HG03060 (cell line): ENCODE measurements at regions not wholly inside any gene's neighbourhood (a gene's known extent, or its start where the extent isn't known, plus 50 kb on each side); places are given as distances from the start of the nearest gene placed in this dataset.
"Not testable (repeated sequence)": the region's sequence is repeated elsewhere in the genome, so short reads cannot be mapped to it uniquely, and the experiment has no call there.

Experiments
- ATAC-seq: cut with Tn5 transposase; IDR thresholded peaks from one replicate; pipeline ENCODE4 v1.9.1; 2021; ENCODE audit warnings: low read depth, moderate number of reproducible peaks; ENCODE audit not compliant: unreplicated experiment

DNA sequence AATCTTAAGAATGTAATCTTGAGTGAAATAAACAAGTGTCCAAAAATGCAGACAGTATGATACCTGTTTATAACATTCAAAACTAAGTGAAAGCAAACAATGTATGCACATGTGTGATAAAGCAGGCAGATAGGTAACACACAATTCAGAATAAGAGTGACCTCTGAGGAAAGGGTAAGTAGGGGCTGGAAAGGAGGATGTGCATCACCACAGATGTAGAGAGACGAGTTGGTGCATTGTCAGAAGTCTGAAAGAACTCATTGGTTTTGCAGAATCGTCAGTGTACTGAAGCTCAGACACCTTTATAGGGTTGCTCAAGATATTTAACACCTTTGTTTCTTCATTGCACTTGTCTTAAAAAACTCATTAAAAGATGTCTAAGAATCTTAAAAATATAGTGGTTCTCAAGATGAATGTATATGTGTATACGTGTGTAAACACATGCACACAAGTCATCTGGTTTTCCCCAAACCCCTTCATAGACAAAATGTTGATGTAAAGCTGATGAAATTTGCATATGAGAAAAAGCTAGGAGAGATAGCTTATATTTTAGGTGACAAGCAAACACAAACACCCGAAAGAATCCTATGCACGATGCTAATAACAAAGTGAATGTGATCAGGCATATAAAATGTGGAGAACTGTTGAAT, 197.6 kb upstream of the MEF2C start:
- ATAC-seq, result no peak

DNA sequence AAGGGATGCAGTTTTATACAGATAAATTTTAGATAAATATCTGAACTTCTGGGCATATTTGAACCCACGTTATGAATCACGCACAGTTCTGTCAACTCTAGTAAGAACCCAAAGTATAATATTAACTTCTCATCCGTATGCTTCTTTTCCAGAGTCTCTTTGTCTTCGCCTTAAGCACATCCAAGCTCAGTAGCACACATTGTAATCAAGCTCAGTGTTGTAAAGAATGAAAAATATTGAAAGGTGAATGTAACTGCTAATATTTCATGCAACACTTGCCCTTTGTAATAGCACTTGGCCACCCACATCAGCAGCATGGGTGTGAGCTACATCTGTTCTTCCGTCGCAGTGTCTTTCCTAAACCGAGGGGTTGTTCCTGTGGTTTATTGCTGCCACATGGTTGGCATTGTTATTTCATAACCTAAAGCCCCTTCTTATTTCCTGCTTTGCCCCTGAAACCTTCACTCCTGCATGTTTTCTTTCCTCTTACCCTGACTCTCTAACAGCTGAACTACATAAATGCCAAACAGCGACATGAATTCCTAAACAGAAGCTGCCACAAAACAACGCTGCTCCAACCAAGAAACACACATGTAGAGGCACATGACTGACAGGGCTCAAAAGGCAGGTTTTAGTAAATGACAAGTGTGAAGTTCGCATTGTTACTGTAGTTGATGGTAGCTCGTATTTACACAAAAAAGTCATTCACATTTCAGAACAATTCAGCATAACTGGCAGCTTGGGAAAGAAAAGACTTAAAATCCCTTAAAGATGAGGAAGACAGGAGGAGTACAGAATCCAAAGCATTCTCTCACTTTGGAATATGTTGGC, 190.1 kb upstream of the MEF2C start:
- no peak for ATAC-seq

DNA sequence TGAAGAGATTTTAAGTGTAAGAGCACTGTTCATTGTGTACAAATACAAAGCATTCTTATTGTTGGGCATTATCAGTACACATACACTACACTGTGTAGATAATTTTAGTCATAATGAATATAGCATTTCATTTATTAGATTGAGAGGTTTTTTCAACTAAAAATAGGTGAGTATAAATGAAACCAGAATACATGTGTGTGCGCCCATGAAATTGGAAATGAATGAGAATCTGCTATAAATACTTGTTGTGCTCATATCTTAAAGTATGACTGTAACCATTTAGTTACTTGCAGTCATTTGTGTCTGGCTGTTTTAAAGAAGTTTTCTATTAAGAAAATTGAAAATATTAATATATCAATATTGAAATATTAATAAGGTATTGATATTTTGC, 189.0 kb upstream of the MEF2C start:
- ATAC-seq, result peak; percentile 39

DNA sequence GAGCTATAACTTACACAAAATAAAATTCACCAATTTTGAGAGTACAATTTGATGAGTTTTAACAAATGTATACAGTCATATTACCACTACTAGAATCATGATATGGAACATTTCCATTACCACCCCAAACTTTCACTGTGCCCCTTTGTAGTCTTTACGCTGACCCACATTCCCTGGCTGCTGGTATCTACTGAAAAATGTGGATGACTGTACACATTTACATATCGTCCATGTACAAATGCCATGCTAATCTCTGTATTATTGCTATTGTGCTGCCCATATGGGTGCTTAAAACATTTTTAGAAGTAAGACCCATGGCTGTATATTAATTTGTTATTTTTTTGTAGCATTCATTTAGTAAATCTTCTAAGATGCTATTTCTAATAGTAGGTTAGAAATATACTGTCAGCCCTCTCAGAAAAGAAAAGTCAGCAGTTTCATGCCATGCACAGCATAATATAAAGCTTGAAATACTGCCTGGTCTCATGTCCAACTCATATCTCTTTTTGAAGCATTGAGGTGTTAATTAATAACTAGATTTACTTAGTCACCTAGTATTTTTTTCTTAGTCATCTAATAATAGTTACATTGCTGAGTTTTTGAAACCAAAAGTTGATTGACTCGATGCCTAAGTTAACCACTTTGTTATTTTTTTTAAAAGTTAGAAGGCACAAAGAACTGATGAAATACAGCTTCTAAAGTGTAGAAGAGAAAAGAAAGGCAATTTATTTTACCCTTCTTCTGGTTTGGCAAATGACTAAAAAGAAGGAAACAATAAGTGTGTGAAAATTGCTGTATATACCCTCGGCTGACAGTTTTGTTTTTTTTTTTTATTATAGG, 188.3 kb upstream of the MEF2C start:
- ATAC-seq, result peak; percentile 66

DNA sequence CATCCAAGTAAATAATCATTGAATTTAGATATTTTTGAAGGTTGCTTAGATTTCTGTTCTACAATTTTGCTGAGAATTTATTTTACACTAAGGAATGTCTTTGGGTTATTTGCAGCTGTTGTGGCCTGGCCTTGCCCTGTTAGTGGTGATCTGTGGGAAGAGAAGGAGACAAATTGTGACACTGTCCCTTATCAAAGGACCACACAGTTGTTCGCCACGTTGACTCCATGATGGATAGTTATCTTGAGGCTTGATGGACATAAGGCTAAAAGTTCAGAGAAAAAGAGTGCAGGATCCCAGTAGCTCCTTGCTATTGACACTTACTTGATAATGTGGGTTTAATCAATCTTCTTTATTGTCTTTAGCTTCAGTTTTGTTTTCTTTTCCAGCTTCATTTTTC, 186.6 kb upstream of the MEF2C start:
- ATAC-seq, result no peak

DNA sequence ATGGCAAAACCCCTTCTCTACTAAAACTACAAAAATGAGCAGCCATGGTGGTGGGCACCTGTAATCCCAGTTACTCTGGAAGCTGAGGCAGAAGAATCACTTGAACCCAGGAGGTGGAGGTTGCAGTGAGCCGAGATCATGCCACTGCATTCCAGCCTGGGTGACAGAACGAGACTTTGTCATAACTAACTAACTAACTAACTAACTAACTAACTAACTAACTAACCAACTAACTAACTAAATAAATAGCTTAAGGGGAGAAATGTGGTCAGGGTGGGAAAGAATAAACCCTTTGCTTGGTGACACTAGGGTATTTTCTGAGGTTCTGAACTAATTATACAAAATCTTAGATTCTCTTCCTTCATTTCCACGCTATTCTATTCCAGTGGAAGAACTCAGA, 184.4 kb upstream of the MEF2C start:
- no peak for ATAC-seq

DNA sequence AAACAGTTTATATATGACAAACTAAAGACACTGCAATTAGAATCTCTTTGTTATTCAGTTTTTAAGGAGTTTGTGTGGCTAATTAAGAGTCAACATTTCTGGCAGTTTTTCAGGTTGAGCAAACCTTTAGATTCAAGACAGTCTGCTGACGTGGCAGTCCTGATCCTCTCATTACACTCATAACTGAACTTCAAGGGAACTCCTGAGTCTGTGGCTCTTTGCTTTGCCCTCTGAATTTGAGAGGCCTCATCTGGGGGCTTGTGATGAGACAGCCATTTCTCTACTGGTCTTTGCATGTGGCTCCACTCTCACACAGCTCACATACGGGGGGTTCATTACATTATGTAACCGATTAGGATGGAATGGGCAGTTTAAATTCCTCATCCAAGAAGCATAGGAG, 182.9 kb upstream of the MEF2C start:
- ATAC-seq, result no peak

DNA sequence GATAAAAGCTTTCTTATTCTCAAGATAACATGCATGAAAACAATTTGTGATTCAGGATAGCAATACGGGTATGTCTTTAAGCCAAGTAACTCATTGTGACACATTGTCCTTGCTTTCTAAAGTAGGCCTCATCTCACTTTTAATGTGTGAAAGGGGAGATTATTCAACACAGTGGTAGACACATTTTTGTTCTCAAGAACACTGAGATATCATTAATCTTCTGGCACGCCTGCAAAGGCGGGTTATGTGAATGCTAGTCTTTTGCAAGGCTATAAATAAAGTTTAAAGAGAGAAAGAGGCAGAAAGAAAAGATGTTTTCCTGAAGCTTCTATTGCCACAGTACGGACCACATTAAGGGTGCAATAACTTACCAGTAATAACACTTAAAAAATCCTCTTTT, 181.8 kb upstream of the MEF2C start:
- ATAC-seq, result no peak

DNA sequence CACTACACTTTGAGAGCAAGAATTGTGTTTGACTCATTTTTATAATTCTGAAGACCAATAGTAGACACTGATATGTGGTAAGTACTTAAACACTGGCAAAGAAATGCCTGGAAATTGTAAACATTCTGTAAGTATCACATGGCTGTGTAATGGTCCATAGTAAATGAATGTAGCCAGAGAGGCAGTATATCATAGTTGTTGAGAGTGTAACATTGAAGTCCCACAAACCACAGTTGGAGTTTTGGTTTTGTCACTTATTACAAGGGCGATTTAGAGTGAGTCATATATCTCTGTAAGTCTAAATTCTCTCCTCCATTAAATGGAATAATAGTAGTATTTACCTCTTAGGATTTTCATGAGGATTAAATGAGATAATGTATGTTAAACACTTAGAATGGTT, 181.1 kb upstream of the MEF2C start:
- ATAC-seq, result no peak

DNA sequence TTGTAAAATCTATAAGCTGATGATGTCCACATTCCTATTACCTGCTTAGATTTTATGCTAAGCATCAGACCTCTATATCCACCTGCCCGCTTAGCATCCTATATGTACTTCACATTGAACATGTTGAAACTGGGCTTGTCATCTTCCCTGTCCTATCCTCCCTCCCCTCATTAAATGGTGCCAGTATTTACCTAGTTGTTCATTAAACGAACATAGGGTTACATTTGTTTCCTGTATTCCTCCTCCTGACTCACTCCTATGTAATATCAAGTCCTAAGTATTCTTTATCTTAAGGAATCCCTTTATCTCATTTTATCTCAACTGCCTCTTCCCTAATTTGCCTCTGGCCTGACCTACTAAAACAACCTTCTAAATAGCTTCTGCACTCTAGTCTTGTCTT, 177.8 kb upstream of the MEF2C start:
- no peak for ATAC-seq

DNA sequence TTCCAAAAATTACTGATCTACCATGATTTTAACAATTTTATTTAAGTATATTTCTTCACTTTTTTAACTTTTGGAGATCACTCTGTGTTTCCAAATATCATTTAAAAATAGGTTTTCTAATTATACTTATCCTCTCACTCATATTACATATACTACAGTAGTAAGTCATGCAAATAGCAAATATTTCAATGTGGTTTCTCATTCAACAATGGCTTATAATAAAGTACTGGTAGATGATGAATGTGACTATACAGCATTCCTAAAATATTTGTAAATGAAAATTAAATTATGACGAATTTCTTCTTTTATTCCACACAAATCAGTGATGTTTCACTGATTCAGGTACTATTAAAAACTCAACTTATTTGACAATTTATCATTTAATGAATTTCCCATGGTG, 176.3 kb upstream of the MEF2C start:
- ATAC-seq, result no peak

DNA sequence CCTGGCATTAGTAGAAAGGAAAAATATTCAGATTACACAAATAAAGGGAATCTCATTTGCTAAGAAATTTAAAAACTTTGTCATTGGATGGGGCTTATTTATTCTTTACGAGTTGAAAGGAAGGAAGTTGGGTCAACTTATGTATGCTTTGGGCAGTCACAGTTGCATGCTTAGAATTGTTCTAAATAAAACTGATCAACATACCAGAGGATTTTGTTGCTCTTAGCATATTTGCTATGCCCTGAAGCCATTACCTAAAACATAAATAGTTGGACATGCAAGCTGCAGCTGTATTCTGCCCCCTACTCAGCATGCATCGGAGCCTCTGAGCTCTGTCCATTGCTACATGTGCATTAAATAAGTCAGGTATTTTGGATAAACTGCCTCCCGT, 172.7 kb upstream of the MEF2C start:
- ATAC-seq, result no peak

DNA sequence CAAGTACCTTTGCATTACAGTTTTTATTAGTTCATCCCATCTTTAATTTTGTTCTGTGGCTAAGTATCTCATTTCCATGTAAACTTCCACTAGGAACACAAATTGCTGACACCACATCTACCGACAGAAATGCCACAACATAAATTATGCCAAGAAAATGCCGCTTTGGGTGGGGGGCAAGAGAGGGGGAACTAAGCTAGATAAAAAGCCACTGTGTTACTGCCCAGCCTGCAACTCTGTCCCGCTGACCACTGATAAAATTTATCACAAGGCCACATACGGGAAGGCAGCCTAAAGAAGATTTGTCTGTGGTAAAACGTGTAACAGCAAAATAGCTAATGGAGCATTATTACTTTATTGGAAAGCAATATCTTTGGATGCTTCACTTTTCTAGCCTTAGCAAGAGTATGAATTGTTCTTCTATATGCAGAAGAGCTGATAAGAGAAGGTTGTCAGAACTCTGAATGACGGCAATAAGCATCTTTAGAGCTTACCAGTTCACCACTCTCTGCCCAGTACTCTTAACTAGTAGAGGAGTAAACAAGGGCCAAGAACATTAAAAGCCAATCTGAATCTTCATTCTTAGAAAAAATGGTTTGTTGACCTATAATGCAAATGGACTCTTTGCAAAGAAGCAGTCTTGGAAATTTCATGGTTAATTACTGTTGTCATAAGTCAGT, 172.2 kb upstream of the MEF2C start:
- no peak for ATAC-seq

DNA sequence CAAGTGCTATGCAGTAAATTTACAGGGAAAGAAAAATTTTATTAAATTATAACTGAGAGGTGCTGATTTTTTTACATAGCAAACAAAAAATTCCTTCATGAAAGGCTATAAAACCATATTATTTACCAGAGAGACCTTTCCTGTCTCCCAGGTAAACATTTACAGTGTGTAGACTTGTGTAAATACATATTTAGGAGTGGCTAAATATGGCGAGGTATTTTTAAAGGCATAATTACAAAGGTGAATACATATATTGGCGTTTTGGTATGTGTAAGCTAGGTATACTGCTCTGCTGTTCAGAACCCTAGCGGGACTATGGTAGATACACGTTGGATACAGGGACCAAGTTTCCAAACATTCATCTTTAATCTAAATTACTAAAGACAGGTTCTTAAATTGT, 170.6 kb upstream of the MEF2C start:
- ATAC-seq, result no peak

DNA sequence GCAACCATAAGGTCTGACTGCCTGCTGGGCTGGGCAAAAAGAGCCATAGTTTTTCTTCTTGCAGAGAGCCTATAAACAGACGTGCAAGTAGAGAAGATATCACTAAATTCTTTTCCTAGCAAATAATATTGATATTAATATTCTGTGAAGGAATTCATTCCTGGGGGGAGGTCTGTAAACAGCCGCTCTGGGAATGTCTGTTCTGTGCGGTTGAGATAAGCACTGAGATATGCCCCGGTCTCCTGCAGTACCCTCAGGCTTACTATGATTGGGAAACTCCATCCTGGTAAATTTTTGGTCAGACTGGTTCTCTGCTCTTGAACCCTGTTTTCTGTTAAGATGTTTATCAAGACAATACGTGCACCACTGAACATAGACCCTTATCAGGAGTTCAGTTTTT, 167.1 kb upstream of the MEF2C start:
- ATAC-seq, result not testable (repeated sequence)

DNA sequence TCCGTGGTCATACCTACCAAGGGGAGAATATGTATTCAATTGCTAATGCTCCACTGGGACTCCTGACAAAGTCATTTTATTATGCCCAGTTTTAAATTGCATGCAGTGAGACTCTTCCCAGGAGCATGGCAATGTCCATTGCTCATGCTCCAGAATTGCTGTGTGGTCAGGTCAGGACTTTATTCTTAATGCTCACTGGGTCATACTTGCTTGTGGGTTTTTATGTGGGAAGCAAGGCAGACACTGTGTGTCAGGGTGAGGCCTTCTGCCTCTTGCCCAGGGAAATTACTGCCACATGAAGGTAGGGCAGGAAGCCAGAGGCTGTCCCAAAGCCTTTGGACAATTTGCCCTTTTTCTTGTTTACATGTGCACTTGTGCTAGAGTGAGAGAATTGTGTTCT, 164.6 kb upstream of the MEF2C start:
- no peak for ATAC-seq

DNA sequence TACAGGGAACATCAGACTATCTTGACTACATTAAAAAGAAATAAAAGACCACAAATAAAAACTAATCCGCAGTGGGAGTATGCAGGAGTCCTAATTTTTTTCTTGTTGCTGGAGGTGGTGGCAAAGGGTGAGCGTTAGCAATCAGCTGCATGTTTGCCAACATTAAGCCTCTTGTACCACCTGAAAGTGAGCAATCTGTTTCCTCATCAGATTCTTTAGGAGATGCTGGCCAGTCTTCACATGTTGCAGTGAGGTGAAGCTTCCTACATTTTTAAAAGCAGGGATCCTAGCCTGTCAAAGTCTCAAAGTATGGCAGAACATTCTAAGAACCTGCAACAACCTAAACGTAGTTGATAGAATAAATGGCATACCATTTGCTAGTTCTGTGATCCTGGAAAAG, 162.2 kb upstream of the MEF2C start:
- no peak for ATAC-seq

DNA sequence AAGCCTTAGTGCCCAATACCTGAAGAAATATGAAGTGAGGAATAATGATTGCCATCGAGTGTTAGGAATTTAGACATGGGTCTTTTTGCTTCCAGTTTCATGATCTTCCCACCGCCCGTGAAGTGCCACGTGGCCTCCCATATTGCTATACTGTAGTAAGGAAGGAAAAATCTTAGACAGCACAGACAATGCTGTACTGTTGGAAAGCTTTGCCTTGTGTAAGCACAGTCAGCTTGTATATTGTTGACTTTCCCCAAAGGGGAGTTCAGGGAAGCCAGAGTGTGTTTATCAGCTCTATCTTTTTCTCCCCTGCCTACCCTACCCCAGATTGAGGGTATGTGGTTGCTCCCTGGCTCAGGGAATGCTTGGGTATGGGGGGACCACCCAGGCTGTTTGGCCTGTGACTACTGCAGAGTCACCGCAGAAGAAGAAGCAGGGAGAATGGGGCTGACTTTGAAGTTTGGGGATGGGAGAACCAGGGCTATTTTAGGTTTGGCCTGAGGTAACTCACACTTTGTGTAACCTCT, 161.8 kb upstream of the MEF2C start:
- no peak for ATAC-seq

DNA sequence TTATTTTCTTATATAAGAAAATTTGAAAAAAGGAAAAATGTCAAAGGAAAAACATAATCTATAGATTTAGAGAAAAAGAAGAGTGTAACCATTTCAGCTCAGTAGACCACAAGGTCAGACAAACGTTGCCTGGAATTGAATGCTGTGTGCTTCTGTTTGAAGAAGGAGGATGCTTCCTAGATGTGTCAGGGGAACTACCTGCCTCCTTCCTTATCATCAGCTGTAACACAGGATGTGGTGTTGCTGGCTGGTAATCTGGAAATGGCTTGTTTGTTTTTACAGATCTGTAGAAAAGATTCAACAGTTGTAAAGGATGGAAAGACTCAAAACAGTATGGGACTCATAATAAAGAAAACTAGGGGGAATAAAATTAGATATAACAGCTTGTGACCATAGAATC, 160.7 kb upstream of the MEF2C start:
- ATAC-seq, result no peak

DNA sequence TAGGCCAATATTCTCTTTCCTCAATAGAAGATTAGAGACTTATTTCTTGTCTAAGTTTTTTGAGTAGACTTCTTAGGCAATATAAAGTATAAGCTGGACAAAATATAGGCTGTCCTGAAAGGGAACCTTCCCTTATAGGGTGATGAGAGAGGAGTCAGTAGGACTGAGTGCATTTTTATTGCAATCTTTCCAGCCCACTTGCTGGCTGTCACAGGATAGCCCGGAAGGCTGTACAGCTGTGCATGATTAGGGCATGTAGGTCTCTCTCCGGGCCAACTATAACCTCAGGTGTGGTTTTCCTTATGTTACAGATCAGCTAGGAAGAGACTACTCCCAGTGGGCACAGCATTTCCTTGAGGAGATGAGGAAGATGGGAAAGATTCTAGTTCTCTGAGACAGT, 159.8 kb upstream of the MEF2C start:
- no peak for ATAC-seq

DNA sequence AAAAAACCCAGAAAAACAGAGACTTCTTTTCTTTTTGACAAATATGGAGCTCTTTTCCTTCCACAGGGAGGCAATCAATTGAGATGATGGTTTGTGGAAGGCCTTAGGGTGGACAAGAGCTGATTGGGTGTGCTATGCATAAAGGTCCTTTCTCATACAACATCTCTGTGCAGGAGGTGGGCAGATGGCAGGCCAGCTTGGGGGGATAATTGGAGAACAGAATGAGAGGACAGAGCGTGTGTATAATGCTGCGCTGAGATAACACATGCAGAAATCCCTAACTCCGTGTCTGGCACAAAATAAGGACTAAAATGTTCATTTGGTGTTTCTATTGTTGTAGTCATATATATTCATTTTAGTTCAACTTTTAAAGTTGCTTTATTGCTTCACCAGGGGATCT, 159.0 kb upstream of the MEF2C start:
- no peak for ATAC-seq
